D721Med (cell line): ENCODE measurements at regions not wholly inside any gene's neighbourhood (a gene's known extent, or its start where the extent isn't known, plus 50 kb on each side); places are given as distances from the start of the nearest gene placed in this dataset.

Experiments
- DNase-seq: peaks from one replicate; pipeline ENCODE4 v3.0.0; 2011; ENCODE audit warnings: low spot score; ENCODE audit not compliant: insufficient read length
- FAIRE-seq: peaks from 2 replicates; lab custom pipeline; 2011; peaks lifted over from hg19 to GRCh38; lab: Jason Lieb, UNC
- TF ChIP-seq, protein P1 (sequence below): IDR thresholded peaks from 2 replicates; pipeline ENCODE4 v1.5.1; 2012; ENCODE audit warnings: mild to moderate bottlenecking, control low read depth; ENCODE audit not compliant: insufficient read depth; ENCODE audit errors: missing control alignments

DNA sequence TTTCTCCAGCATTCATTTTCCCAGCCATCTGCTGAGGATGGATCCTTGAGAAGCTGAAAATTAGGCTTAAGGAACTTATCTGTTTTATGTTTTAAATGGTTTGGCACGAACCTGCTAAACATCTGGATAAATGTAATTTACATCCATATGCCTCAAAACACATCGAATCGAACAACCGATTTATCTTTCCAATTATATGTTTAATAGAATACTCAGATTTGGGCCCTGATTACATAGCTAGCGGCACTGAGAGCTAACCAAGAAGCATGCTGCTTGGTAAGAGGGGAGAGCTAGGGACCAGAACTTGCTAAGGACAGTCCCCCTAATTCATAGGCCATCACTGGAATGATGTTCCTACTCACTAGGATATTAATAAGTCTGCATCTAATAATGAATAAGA lies 144.4 kb downstream of the BUB3 start:
- TF ChIP-seq, protein P1, sequence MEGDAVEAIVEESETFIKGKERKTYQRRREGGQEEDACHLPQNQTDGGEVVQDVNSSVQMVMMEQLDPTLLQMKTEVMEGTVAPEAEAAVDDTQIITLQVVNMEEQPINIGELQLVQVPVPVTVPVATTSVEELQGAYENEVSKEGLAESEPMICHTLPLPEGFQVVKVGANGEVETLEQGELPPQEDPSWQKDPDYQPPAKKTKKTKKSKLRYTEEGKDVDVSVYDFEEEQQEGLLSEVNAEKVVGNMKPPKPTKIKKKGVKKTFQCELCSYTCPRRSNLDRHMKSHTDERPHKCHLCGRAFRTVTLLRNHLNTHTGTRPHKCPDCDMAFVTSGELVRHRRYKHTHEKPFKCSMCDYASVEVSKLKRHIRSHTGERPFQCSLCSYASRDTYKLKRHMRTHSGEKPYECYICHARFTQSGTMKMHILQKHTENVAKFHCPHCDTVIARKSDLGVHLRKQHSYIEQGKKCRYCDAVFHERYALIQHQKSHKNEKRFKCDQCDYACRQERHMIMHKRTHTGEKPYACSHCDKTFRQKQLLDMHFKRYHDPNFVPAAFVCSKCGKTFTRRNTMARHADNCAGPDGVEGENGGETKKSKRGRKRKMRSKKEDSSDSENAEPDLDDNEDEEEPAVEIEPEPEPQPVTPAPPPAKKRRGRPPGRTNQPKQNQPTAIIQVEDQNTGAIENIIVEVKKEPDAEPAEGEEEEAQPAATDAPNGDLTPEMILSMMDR, result no peak
- DNase-seq (no peak), FAIRE-seq (no peak)

DNA sequence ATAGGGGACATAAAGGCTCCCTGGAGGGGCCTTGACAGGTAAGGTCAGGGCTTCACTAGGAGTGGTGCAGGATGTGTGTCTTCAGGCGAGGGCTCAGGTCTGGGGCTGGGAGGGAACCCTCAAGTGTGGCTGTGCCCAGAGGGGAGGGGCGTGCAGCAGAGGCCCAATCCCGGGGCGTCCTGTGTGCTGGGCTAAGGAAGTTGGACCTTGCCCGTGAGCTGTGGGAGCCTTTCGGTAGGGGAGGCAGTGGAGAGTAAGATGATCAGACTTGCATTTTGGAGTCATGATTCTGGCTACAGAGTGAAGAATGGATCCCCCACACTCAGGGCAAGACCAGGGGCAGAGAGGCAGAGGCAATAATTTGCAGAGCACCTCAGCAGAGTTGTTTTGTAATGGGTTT lies 145.4 kb downstream of the BUB3 start:
- TF ChIP-seq, protein P1, result no peak
- DNase-seq, result no peak
- FAIRE-seq, result no peak

DNA sequence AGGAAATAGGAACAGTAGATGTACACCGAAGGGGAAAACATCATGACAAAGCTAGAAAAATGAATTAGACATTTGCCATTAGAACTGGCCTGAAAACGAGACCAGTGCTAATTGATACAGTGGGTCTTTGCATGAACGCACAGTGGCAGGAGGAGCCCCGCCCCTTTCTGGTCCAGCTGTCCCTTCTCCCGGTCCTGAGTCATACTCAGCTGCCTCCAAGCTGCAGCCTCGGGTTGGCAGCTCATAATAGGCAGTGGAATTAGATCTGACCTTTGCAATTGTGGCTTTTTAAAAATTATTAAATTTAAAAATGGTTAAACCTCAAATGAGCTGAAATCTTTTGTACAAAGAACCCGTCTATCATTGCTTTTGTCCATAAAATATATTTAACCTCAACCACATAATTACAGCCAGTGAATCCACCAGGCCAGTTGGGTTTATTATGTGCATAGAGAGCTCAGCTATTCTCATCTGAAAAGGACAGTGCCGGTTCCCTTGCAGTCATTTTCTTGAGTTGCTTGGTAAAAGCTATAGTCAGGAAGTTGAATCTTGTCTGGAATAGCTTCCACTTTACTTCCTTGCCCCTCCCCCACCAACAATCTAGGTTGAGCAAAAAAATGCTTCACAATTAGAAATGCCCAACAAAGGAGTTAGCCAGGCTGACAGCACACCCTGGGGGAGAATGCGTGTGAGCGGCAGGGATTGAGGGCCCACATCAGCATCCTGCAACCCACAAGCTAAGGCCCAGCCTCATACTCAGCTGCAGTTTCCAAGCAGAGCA lies 147.1 kb downstream of the BUB3 start:
- TF ChIP-seq, protein P1, result no peak
- FAIRE-seq, result no peak
- no peak for DNase-seq

DNA sequence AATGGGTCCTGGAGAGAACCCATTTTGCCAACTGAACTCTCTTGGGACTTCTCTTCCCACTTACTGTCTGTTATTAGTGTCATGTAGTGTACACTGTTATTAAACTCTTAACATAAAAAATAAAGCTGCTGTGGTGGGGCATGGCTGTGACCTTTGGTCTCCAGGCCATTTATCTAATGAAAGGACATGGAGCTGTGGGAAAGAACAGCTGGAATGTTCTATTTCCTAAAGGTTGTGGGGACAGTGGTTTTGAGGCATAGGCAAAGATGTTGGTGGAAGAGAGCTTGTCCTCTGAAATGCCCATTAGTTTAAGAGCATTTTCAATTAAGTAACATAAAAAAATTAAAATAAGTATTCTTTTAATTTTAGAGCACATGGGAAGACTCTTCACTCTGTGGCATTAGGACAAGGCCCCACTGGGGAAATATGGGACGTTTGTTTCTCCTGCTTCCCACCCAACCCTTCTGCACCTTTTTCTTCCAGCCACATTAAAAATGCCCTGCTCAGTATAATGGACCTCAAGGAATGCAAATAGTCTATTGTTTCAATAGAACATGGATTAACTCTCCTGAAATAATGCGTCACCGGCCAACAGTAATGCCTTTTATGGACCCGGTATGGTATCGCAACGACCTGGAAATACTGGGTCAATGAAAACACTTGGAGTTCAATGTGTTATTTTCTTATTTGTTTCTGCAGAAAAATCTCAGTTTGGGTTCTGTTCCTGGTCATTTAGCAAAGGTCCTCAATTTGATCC lies 149.6 kb downstream of the BUB3 start:
- TF ChIP-seq, protein P1, result no peak
- DNase-seq, result no peak
- FAIRE-seq, result no peak

DNA sequence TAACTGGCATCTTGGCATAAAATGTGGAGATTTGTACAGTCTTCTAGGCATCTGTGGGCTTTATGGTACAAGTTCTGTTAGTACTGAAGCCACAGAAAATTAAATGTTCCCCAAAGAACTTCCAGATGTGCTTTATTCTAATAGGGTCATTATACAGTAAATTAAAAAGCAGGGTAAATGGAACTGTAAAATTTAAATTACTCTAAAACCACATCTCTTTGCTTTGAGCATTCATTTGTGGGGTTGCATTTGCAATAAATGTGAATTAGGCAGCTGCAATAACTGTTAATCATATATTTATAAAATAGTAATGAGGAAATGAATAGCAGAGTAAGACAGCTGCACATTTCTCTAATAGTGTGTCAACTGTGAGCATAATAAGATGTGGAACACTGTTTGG lies 151.5 kb downstream of the BUB3 start:
- FAIRE-seq (no peak), DNase-seq (no peak)
- TF ChIP-seq, protein P1, result no peak

DNA sequence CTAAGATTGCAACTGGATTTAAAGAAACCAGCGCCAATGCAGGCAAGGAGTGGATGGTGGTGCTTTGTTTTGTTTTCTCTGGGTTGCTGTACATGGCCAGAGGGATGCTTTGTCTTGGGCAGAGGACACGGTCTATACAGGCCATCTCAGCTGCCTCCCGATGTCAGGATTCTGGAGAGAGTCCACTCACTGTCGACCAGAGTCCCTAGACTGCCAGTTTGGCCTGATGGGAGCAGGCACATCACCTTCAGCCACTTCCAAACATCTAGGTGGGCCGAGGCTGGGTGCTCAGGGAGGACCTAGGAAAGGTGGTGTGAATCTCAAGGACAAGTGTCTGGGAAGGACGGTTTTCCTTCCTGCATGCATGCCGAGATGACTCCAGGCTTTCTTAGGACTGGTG lies 152.1 kb downstream of the BUB3 start:
- FAIRE-seq (no peak), DNase-seq (no peak)
- TF ChIP-seq, protein P1, result no peak

DNA sequence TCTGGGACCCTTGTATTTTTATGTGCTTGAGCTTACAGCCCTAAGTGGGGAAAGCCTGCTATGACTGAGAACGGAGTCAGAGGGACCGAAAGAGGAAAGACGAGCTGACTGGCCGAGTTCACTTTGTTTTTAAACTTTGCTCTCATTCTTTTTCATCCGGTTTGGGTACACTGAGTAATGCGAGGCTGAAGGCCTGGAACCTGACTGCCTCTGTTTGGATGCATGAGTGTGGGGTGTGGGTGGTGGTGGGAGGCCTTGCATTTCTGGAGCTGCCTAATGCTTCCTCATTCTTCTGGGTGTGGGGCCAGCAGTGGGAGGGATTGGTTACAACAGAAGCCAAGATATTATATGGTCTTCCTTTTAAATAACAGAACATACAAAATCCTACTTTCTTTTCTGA lies 155.5 kb downstream of the BUB3 start:
- FAIRE-seq (no peak), DNase-seq (no peak)
- TF ChIP-seq, protein P1, result no peak
